8988T (cell line): ENCODE measurements at regions not wholly inside any gene's neighbourhood (a gene's known extent, or its start where the extent isn't known, plus 50 kb on each side); places are given as distances from the start of the nearest gene placed in this dataset.

Experiments
- DNase-seq: peaks from one replicate; pipeline ENCODE4 v3.0.0; 2011

DNA sequence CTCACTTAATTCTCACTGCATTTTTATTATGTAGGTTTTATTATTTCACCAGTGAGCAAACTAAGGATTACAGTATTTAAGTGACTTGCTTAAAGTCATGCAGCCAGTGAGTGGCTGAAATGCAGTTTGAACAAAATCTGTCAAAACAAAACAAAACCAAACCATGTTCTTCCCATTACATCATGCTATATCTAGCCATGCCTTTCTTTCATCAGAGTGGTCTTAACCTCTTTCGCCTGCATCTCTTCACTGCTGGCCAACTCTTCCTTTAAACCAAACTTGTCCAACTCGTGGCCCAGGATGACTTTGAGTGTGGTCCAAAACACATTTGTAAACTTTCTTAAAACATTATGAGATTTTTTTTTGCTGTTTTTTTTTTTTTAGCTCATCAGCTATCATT is 223.2 kb downstream of the PCDH7 start:
- DNase-seq = no peak

DNA sequence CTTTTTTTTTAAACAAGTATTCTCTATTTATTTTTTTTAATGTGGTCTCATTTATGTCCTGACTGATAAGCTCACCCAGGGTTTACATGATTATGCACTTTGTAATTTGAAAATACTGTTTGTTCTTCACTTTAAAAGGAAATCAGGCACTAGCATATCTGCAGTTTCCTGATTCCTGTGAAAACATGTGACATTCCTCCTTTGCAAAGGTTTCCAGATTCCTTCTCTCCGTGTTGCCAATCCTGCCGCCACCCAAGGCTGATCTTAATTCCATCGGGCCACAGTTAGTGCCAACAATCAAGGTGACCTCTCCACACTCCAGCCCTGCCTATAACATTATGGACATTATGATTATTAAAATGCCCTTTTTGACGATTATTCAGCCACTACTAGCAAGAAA is 225.4 kb downstream of the PCDH7 start:
- no peak for DNase-seq

DNA sequence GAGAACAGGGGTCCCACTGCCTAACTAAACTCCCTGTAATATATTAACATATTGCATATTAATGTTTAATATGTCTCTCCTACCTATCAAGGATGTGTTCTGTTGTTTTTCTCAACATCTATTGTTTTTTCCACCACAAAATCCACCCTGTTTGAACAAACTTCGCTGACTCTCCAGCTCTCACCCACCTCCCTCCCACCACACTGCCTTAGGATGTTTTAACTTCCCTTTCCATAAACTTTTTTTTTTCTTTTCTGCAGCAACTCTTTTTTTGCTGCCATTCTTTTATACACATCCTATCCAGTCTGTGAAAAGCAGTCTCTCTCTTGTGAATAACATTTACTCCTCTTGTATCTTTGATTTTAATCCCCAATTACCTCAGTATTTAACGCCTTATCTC is 226.1 kb downstream of the PCDH7 start:
- no peak for DNase-seq

DNA sequence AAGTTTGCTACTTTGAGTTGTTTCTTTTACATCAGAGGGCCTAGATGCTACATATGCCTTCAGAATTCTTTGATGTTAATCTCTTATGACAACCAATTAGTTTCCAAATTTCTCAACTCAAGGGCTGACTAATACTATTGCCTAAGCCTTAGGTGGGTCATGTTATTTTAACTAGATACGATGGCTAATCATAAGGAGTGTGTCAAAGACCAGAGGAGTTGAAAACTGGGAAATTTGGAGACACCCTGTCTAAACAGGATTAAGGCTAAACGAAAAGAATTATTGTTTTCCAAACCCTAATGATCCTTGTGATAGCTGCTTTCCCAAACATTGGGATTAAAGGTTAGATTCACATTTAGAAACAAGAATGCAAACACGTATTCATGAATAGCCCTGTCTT is 228.5 kb downstream of the PCDH7 start:
- no peak for DNase-seq

DNA sequence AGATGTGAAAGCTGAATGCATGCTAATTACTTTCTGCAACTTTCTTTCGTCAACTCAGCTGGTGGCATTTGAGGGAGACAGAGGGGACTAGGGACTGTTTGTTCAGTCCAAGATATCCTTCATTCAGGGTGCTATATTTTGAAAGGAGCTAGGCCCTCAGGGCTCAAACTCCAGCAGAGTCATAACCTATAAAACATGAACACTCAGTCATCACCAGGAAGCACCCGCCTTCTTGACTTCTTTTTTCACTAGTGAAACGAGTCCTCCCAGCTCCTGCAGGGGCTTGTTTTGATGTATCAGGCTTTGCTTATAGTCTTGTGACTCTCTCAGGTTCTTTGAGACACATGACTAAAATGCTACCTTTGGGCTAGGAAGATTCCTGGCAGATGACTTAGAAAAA is 230.6 kb downstream of the PCDH7 start:
- DNase-seq = no peak

DNA sequence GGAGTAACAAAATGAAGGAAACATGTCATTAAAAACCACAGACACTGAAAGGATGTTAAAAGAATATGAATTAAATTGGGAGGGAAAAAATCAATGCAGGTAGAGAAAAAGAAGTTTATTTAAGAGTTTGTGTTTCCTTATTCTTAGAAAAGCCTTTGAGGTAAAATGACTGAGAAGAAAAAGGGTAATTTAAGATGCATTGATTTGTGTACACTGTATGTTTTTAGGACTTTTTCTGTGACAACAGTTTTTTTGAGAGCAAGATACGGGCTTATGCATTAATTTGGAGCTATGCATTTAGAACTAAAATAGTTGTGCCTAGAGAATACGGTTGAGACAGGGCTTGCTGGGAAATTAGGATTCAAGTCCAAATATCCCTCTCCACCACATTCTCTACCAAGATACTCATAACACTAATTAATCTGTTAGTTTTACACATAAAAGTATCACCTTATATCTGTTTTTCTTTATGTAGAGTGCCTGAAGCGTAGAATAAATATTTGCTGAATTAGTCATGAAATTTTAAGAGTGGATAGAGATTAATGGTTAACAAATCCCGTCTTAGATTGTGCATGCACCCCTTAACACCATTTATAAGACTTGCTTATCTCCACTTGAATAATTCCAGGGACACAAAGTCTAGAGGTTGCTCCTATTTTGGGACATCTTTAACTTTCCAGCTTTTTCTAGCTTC is 232.5 kb downstream of the PCDH7 start:
- DNase-seq = no peak

DNA sequence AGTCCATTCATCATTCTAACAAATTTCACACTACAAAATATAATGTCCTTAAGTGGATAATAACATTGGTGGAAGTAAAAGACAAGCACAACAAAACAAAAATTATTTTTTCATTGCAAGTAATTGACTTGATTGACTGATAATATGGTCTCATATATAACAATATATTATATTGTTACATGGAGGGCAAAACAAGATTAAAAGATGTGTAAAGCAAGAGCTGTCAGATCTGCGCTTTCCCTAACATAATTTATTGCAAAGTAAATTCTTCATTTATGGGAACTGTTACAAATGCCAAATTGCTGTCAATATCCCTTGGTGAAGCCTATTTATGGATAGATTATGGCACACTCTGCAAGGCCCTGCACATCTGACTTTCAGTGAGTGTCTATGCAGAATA is 233.6 kb downstream of the PCDH7 start:
- no peak for DNase-seq

DNA sequence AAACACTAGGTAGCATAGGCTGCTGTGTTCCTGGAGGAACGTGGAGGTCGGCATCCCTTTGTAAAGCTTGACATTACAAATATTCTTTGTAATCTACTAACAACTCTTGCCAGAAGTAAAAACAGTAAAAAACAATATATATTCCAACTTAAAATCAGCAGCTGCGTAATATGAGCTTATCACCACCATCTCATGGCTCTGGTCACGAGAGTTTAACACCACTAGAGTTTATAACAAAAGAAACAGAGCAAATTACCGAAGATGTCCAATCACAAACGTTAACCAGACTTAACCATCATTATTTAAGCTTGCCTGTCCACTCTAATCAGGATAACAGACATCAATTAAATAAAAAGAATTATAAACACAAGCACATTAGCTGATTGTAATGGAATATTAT is 236.7 kb downstream of the PCDH7 start:
- no peak for DNase-seq

DNA sequence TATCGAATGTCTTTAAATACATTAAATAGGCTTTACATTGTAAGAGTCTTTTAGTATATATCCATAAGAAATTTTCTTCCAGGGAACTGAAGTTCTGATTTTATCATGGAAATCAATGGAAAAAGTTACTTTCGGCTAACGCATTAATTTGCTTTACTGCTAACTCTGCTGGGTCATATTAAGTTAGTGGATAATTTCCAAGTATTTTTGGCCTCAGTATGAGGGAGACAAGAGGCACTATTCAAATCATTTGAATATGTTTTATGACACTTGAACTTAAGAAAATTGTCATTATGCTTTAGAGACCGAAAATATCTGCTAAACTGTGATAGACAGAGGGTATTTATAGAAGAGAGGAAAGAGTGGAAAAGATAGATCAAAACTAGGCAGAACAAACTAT is 237.5 kb downstream of the PCDH7 start:
- DNase-seq = no peak

DNA sequence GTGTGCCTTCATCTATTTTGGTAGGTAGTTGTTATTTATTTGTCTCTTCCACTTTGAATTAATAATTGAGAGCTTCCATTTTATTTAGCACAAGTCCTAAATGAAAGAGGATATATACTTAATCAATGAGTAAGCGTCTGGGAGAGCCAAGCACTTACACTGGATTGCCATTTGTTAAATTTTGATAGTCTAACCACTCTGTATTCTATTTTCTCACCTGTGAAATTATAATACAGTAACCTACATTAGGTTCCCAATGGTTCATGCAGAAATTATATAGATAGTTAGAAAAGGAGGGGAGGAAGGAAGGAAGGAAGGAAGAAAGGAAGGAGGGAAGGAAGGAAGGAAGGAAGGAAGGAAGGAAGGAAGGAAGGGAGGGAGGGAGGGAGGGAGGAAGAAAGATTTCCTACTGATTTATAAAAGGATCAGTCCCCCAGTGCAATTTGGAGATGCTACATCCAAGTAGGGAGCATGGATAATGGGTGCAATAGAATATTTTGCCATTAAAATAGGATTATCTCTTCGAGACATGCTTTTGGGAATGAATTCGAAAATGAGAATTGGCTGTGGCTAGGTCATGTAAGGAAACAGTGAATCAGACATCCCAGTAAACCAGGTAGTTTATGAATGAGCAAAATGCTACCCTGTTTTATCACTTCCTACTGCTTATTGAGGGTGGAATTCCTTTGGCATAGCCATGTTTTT is 239.8 kb downstream of the PCDH7 start:
- DNase-seq = no peak

DNA sequence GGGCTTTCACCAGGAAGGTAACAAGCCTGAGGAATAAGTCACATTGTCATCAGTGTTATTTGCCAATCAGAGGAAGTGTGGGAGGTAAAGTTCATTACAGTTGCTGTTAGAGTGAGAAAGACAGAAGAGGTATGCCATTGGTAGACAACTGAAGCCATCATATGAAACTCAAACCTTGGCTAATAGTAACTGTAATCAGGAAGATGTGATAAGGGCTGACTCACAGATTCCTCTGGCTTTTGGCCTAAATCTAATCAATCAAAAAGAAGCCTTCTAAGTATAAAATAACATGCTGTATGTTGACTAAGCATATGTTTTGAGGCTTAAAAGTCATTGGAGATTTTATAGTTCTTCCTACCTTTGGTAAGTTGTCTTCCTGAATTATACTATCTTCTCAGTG is 242.8 kb downstream of the PCDH7 start:
- DNase-seq = no peak

DNA sequence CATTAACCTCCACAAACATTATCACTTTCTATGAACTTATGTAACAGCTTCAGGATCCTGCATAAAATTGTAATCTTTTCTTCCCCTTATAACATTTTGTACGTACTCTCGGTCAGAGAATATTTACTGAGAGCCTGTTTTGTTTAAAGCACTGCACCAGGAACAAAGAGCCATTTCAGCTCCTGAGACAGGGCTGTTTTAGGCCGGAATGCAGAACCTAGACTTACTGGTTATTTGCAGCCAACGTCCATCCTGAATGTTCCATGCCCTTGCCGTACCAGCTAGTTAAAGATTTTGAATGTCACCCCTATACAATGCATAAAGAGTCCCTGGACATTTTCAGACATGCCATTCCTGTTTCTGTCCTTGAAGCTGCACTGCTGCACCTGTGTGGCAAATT is 248.8 kb downstream of the PCDH7 start:
- no peak for DNase-seq

DNA sequence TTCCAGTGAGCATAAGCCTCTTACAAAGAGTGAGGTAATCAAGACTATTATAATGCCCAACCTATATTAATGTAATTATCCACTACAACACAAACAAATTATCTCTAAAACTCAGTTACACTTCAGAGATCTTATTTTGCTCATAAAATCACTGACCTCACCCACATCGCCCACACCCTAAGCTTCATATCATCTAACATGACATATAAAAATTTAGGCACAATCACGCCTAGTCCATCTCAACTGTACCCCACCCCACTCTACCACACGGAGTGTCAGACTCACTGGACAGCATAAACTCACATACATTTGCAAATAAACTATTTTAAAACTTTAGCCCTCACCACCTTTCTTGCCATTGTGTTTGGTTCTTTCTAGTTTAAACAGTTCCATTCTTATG is 252.4 kb downstream of the PCDH7 start:
- no peak for DNase-seq

DNA sequence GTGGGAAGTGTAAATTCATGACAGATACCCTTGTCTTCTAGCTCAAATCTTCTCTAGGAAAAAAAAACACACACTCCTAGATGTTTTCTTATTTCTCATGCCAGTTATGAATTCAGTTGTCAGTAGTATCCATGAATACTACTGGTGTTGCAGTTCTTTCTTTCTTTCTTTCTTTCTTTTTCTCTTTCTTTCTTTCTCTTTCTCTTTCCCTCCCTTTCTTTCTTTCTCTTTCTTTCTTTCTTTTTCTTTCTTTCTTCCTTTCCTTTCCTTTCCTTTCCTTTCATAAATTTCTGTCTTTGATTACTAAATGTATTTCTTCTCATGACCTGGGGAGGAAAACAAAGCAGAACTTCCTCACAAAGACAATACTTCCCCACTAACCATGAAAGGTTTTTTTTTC is 253.8 kb downstream of the PCDH7 start:
- no peak for DNase-seq

DNA sequence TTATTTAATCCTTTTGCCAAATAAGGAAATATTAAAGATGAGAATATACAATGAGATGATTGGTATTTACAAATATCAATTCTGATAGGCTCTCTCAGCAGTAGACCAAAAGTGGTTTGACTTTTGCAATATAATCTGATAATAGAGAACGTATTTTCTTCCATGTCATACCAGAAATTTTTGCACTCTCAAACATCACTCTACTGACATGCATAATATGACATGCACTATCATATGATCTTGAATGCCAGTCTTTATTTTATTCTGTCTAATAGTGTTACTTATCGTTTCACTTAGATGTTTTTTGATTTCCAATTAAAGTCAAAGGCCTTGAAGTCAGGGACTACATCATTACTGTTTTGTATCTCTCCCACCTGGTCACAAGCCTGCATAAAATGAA is 259.2 kb downstream of the PCDH7 start:
- DNase-seq = no peak

DNA sequence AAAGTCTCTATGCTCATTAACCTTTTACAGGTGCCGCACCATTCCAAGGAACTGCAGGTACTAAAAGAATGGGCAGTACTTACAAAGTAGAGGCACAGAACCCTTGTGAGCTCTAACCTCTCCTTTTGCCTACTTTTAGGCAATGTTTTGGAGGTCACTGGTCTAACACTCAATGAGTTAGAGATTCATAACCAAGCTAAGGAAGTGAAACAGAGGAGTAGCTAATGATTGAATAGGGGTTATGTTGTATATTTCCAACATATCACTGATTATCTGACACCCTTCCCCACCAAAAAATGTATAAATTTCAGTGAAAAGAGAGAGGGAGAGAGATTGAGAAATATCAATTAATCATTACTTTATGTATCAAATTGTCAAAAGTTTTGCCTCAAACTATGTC is 269.3 kb downstream of the PCDH7 start:
- DNase-seq = no peak

DNA sequence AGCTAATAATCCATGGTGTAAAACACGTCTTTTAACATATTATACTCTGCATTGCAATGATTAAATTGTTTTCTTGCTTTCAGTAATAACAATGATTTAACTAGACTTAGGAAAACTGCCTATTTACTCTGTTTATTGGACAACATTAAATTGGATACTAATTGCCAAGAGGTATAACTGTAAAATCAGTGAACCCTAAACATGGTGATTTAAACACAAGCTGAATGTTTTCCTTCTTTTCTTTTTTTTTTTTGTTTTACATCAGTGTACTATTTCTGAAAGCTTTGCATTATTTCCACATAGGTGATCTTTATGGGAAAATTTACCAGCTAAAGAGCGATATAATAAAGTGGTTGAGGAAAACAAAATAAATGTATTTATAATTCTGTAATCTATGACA is 276.7 kb downstream of the PCDH7 start:
- no peak for DNase-seq

DNA sequence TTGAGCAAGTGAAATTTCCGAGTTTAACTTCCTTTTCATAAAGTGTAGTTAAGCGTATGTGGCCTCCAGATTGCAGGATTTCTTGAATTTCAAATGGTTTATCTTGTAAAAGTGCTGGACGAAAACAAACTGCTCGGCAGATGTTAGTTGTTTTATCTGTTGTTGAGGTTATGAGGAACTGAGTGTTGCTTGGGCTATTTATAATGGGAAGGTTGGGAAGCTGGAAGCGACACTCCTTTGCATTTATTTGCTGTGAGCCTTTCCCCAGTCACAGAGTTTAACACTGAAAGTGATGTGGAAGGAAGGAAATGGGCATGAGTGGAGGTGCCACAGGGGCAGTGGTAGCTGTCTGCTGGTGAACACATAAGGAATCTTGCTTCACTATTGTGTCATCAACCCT is 284.9 kb downstream of the PCDH7 start:
- no peak for DNase-seq

DNA sequence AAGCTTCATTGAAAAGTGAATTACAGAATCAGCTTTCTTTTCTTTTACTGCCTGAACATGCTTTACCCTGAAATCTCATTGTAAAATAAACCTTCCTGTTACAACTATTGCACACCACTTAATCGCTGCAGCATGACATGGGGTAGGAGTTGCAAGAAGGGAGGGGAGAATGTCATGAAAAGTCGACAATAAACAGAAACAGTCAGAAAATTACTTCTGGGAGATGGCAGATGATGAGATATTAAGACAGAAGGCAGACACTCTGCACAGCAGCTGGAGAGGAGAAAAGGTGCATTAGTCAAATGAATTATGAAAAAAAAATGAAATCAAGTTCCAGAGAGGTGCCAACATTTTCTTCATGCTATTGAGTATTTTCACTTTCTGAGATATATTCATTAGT is 287.7 kb downstream of the PCDH7 start:
- DNase-seq = no peak

DNA sequence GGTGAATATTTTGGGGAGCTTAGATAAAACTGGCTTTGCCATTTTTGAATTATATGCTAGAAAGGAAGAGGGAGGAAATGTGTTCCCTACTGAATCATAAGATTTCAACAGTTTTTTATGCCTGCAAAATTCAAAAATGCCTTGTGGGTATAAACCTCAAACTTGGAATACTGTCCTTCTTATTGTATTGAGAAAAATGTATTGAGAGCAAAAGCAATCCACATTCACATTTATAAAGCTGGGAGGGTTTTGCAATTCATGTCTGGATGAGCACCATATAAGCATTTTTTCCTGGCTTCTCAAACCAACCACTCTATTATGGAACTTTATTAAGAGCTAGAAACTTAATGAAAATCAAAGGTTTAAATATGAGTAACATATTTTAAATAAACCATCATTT is 289.8 kb downstream of the PCDH7 start:
- DNase-seq = no peak

DNA sequence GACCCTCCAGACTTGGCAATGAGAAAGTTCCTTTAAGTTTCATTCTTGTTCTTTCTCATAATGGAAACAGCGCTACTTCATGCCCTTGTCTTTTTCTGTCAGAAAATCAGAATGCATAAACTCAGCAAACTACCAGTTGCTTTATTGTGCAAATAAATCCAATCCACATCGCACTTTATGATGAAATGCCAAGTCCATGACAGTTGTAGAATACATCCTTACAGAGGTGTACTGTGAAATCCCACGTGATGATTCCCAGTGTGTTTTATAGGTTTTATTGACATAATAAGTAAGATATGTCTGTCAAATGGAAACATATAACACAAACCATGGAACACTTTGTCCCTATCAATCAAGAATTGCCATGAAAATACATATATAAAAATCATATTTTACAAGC is 295.0 kb downstream of the PCDH7 start:
- DNase-seq = no peak

DNA sequence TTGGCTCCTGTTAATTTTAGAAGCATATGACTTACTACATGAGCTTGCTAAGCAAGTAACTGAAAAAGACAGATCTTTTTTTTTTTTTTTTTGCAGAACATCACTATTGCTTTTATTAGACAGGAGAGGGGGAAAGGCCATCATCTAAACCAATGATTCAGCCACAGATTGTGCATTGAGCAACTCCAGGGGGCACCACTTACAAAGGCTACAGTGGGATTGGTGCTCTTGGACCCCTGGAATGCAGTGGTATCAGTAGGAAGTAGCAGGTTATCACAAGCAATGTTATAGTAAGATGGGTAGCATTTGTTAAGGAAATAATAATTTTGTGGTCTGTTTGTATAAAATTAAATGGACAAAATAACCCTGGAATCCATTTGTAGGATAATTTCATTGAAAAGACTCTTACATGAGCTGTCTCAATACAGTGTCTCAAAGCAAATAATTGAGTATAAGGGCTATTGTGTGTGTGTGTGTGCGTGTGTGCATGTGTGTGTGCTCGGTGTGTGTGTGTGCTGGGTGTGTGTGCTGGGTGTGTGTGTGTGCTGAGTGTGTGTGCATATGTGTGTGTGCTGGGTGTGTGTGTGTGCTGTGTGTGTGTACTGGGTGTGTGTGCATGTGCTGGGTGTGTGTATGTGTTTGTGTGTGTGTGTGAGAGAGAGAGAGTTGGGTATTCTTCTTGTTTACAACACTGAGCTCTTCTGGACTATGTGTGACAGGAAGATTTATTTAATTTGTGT is 296.3 kb downstream of the PCDH7 start:
- no peak for DNase-seq

DNA sequence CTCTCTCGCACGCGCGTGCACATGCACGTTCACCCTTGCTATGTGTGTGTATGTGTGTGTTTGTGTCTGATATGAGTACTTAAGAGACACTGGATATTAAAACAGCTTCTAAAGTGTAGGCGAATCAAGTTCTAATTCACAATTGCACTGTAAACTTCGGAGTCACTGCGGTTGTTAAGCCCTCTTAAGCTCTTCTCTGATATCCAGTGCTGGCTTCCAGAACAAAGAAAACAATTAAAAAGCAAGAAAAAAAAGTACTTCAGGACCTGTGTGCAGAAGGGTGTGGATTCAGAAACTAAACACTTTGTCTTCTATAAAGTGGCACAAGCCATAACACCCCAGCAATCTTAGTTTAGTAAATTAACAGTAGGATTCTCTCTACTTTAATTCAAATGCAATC is 300.2 kb downstream of the PCDH7 start:
- no peak for DNase-seq

DNA sequence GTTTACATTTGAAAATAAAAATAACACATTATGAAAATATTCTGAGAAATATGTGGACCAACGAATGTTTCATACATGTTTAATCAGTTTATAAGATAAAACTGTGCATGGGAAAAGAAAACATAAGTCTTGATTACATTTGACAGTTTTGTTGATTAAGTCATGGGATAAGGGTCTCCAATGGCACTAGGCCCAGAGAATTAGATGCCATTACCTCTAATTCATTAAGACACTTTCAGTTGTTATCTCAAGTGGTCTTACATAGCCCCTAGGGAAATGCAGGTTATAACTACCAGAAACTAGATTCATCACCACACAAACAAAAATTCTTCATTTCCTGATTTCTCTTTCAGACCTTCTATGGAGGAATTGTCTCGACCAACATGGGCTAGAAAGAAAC is 300.8 kb downstream of the PCDH7 start:
- DNase-seq = no peak
